Hepatocyte (in vitro differentiated cells): ENCODE measurements at regions not wholly inside any gene's neighbourhood (a gene's known extent, or its start where the extent isn't known, plus 50 kb on each side); places are given as distances from the start of the nearest gene placed in this dataset.
"Not testable (repeated sequence)": the region's sequence is repeated elsewhere in the genome, so short reads cannot be mapped to it uniquely, and the experiment has no call there.

Experiments
- DNase-seq: peaks from one replicate; pipeline ENCODE4 v3.0.0-alpha.2; 2016; ENCODE audit warnings: low spot score
- H2AFZ ChIP-seq: fragments of 200-600 bp; sonication (generic); 2 replicates; pipeline ENCODE4 v1.6.0; 2016; ENCODE audit warnings: antibody characterized with exemption, mild to moderate bottlenecking
- H3K27ac ChIP-seq: fragments of 200-600 bp; sonication (generic); 2 replicates; pipeline ENCODE4 v1.5.1; 2016; ENCODE audit warnings: mild to moderate bottlenecking
- H3K27me3 ChIP-seq: fragments of 200-600 bp; sonication (generic); 2 replicates; pipeline ENCODE4 v1.6.1; 2016
- H3K36me3 ChIP-seq: fragments of 200-600 bp; sonication (generic); replicated peaks from 2 replicates; pipeline ENCODE4 v1.5.1; 2016; ENCODE audit warnings: low read depth; ENCODE audit not compliant: insufficient read depth
- H3K4me1 ChIP-seq: fragments of 200-600 bp; sonication (generic); 2 replicates; pipeline ENCODE4 v1.5.1; 2016; ENCODE audit warnings: mild to moderate bottlenecking, moderate library complexity; ENCODE audit not compliant: insufficient read depth
- H3K4me2 ChIP-seq: fragments of 200-600 bp; sonication (generic); 2 replicates; pipeline ENCODE4 v1.6.0; 2016
- H3K4me3 ChIP-seq: fragments of 200-600 bp; sonication (generic); 2 replicates; pipeline ENCODE4 v1.5.1; 2016; ENCODE audit warnings: mild to moderate bottlenecking
- H3K79me2 ChIP-seq: fragments of 200-600 bp; sonication (generic); 2 replicates; pipeline ENCODE4 v1.6.0; 2017; ENCODE audit warnings: mild to moderate bottlenecking
- H3K9me2 ChIP-seq: fragments of 200-600 bp; sonication (generic); replicated peaks from 2 replicates; pipeline ENCODE4 v1.6.0; 2017; ENCODE audit warnings: mild to moderate bottlenecking; ENCODE audit not compliant: insufficient read depth
- H3K9me3 ChIP-seq: fragments of 200-600 bp; sonication (generic); 2 replicates; pipeline ENCODE4 v1.5.1; 2016; ENCODE audit warnings: low read depth, mild to moderate bottlenecking
- H4K20me1 ChIP-seq: fragments of 200-600 bp; sonication (generic); 2 replicates; pipeline ENCODE4 v1.6.0; 2016; ENCODE audit warnings: mild to moderate bottlenecking; ENCODE audit not compliant: insufficient read depth, poor library complexity, severe bottlenecking
- EZH2 ChIP-seq: fragments of 200-600 bp; sonication (generic); IDR thresholded peaks from 2 replicates; pipeline ENCODE4 v1.6.1; 2016; ENCODE audit warnings: antibody characterized with exemption, mild to moderate bottlenecking, borderline replicate concordance
- EZH2phosphoT487 ChIP-seq: fragments of 200-600 bp; sonication (generic); IDR thresholded peaks from one replicate; pipeline ENCODE4 v1.6.1; 2018; ENCODE audit warnings: antibody characterized with exemption, mild to moderate bottlenecking, low read depth, moderate library complexity; ENCODE audit not compliant: unreplicated experiment, severe bottlenecking
- WGBS: methylation state at CpG from one replicate; pipeline ENCODE4 v1.1.6; 2016; ENCODE audit warnings: low lambda C conversion rate; ENCODE audit errors: missing lambda C conversion rate; 5-methylcytosine and 5-hydroxymethylcytosine counted together
- TF ChIP-seq, protein P1 (sequence below): fragments of 200-600 bp; sonication (generic); IDR thresholded peaks from 2 replicates; pipeline ENCODE4 v1.5.1; 2016; ENCODE audit warnings: antibody characterized with exemption, mild to moderate bottlenecking; ENCODE audit not compliant: poor library complexity

GRCh38 chr3:177705976-177706823 lies 508.9 kb upstream of the TBL1XR1 start:
- TF ChIP-seq, protein P1, sequence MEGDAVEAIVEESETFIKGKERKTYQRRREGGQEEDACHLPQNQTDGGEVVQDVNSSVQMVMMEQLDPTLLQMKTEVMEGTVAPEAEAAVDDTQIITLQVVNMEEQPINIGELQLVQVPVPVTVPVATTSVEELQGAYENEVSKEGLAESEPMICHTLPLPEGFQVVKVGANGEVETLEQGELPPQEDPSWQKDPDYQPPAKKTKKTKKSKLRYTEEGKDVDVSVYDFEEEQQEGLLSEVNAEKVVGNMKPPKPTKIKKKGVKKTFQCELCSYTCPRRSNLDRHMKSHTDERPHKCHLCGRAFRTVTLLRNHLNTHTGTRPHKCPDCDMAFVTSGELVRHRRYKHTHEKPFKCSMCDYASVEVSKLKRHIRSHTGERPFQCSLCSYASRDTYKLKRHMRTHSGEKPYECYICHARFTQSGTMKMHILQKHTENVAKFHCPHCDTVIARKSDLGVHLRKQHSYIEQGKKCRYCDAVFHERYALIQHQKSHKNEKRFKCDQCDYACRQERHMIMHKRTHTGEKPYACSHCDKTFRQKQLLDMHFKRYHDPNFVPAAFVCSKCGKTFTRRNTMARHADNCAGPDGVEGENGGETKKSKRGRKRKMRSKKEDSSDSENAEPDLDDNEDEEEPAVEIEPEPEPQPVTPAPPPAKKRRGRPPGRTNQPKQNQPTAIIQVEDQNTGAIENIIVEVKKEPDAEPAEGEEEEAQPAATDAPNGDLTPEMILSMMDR, result no peak
- no peak for TF ChIP-seq EZH2
- no peak for TF ChIP-seq EZH2phosphoT487
- H3K79me2 ChIP-seq, result no peaks in the 10 kb centered on the region
- no peak for DNase-seq
- H3K4me3 ChIP-seq, result no peak overlapping the region
- no peak overlapping the region for H3K4me2 ChIP-seq
- H3K27ac ChIP-seq, result no peak overlapping the region
- H3K27me3 ChIP-seq, result no peaks in the 10 kb centered on the region
- WGBS, result 74% methylated on average over 4 of the region's 4 CpGs
- no peaks in the 10 kb centered on the region for H3K9me3 ChIP-seq
- no peak overlapping the region for H2AFZ ChIP-seq
- H3K4me1 ChIP-seq, result no peaks in the 10 kb centered on the region
- H3K36me3 ChIP-seq, result no peaks in the 10 kb centered on the region
- H4K20me1 ChIP-seq, result no peaks in the 10 kb centered on the region
- no peaks in the 10 kb centered on the region for H3K9me2 ChIP-seq

DNA sequence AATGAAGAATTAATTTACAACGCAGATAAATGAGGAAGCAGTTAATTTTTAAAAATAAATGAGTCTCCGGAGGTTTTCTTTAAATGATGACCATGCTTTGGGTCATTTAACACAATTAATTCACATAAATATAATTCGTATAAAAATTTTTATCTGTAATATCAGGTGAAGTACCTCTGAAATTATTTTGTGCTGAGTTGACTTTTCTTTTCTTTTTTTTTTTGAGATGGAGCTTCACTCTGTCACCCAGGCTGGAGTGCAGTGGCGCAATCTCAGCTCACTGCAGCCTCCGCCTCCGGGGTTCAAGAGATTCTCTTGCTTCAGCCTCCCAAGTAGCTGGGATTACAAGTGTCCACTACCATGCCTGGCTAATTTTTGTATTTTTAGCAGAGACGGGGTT lies 512.2 kb upstream of the TBL1XR1 start:
- not testable (repeated sequence) for H2AFZ ChIP-seq, H3K79me2 ChIP-seq, H3K4me3 ChIP-seq, H3K9me3 ChIP-seq, H4K20me1 ChIP-seq, H3K4me2 ChIP-seq, H3K4me1 ChIP-seq, H3K9me2 ChIP-seq, H3K36me3 ChIP-seq, DNase-seq, H3K27ac ChIP-seq, H3K27me3 ChIP-seq
- over 99% methylated on average over 7 of the region's 7 CpGs for WGBS

- no peaks in the 10 kb centered on the region for H3K36me3 ChIP-seq
Observed at GRCh38 chr3:177710506-177710905, 513.2 kb upstream of the TBL1XR1 start.

DNA sequence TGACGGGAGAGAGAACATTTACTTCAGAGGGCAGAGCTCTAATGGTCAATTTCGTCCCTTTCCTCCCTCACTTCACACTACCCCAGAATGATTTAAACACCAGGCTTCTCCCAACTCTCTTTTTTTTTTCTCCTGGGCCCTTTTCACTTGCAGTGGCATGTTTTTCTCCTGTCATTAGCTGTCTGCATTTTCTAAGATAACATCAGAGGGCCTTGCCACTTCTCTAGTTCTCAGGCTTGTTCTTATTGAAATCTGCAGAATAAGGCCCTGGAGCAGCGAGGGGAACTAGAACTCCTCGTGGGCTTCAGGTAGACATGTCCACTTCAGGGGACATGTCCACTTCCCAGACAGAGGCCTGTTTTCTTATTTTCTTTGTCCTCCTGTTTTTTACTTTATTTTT lies 514.4 kb upstream of the TBL1XR1 start:
- no peak for DNase-seq
- 73% methylated on average over 4 of the region's 4 CpGs for WGBS
- Histone ChIP-seq H3K4me3 (no peak overlapping the region), H3K9me3 (no peaks in the 10 kb centered on the region), H3K27ac (no peak overlapping the region), H3K4me2 (no peak overlapping the region), H3K27me3 (no peaks in the 10 kb centered on the region), H4K20me1 (no peaks in the 10 kb centered on the region), H3K36me3 (no peaks in the 10 kb centered on the region), H2AFZ (no peak overlapping the region), H3K9me2 (no peaks in the 10 kb centered on the region), H3K4me1 (peaks cover 7% of the 10 kb centered on the region), H3K79me2 (no peaks in the 10 kb centered on the region)
- TF ChIP-seq EZH2, result no peak
- no peak for TF ChIP-seq EZH2phosphoT487
- TF ChIP-seq, protein P1, result no peak

More at GRCh38 chr3:177710506-177710905, 513.2 kb upstream of the TBL1XR1 start:
- Histone ChIP-seq H3K9me3 (no peaks in the 10 kb centered on the region), H3K27ac (no peak overlapping the region), H4K20me1 (no peaks in the 10 kb centered on the region), H3K4me2 (no peak overlapping the region), H3K27me3 (no peaks in the 10 kb centered on the region), H3K4me3 (no peak overlapping the region), H3K79me2 (no peaks in the 10 kb centered on the region), H3K4me1 (peaks cover 7% of the 10 kb centered on the region), H3K9me2 (no peaks in the 10 kb centered on the region), H2AFZ (no peak overlapping the region)
- no peak for DNase-seq
- TF ChIP-seq EZH2phosphoT487 (no peak), EZH2 (no peak)
- TF ChIP-seq, protein P1, result no peak
